Tibial nerve (tissue), 4 donors: ENCODE measurements at regions not wholly inside any gene's neighbourhood (a gene's known extent, or its start where the extent isn't known, plus 50 kb on each side); places are given as distances from the start of the nearest gene placed in this dataset.

ENCODE experiments used
- DNase-seq, 2 donors: peaks; one replicate each; pipeline ENCODE4 v3.0.0-alpha.2; 2019; ENCODE audit warnings: low spot score in 2 of 2
- H3K27ac ChIP-seq, 4 donors: fragments of 200-600 bp; sonication (generic) in 3 of 4; one replicate each; pipeline ENCODE4 v1.5.1; 2017 to 2019; ENCODE audit warnings: mild to moderate bottlenecking in 1 of 4
- H3K27me3 ChIP-seq, 2 donors: fragments of 200-600 bp; sonication (generic) in 1 of 2; one replicate each; pipeline versions ENCODE4 v1.5.1 to v1.6.0; 2017 to 2019
- H3K36me3 ChIP-seq, 3 donors: fragments of 200-600 bp; sonication (generic); one replicate each; pipeline ENCODE4 v1.5.1; 2018 to 2019
- H3K4me1 ChIP-seq, 4 donors: fragments of 200-600 bp; sonication (generic) in 3 of 4; one replicate each; pipeline ENCODE4 v1.5.1; 2017 to 2019
- H3K4me3 ChIP-seq, 4 donors: fragments of 200-600 bp; sonication (generic) in 3 of 4; one replicate each; pipeline ENCODE4 v1.5.1; 2017 to 2019; ENCODE audit warnings: mild to moderate bottlenecking in 1 of 4, moderate library complexity in 1 of 4
- H3K9me3 ChIP-seq, 4 donors: fragments of 200-600 bp; sonication (generic) in 3 of 4; one replicate each; pipeline ENCODE4 v1.5.1; 2017 to 2019
- EP300 ChIP-seq, 2 donors: sonication (generic); formaldehyde crosslinking; IDR thresholded peaks; one replicate each; pipeline ENCODE4 v1.6.1; 2017; ENCODE audit warnings: antibody characterized with exemption in 2 of 2, mild to moderate bottlenecking in 1 of 2
- POLR2A ChIP-seq, 2 donors: fragments of 450-650 bp; IDR thresholded peaks; one replicate each; pipeline ENCODE4 v1.6.1; 2017; ENCODE audit warnings: antibody characterized with exemption in 2 of 2, mild to moderate bottlenecking in 2 of 2, moderate library complexity in 2 of 2
- WGBS, 2 donors: methylation state at CpG; one replicate each; pipeline ENCODE4 v1.1.5; 2018; 5-methylcytosine and 5-hydroxymethylcytosine counted together
- TF ChIP-seq, protein P1 (sequence below), 5 experiments: fragments of 200-600 bp in 3 of 5; fragments of 450-650 bp in 2 of 5; sonication (generic) in 3 of 5; IDR thresholded peaks; one replicate each; pipeline ENCODE4 v1.5.1; 2016 to 2019; ENCODE audit warnings: antibody characterized with exemption in 5 of 5, mild to moderate bottlenecking in 3 of 5, moderate library complexity in 2 of 5

DNA sequence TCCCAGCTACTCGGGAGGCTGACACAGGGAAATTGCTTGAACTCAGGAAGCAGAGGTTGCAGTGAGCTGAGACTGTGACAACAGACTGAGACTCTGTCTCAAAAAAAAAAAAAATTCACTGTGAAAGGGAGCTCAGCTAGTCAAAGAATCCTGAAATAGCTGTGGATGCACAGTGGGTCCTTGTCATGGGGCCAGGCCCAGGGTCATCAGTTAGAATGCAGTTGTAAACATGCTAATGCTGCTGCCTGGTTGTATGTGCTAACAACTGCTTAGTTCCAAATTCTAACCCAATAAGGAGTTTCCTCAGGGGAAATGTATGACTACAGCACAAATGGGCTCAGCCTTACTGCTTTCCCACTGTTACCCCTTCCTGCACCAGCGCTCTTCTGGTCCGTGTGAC lies 84.0 kb downstream of the PALM2AKAP2 start:
- no peak overlapping the region for H3K27ac ChIP-seq
- WGBS, 2 donors: 70 to 73% methylated on average over 3 of the region's 3 CpGs
- no peak for TF ChIP-seq EP300 (IDR thresholded peaks at IDR 0.05)
- TF ChIP-seq, protein P1, sequence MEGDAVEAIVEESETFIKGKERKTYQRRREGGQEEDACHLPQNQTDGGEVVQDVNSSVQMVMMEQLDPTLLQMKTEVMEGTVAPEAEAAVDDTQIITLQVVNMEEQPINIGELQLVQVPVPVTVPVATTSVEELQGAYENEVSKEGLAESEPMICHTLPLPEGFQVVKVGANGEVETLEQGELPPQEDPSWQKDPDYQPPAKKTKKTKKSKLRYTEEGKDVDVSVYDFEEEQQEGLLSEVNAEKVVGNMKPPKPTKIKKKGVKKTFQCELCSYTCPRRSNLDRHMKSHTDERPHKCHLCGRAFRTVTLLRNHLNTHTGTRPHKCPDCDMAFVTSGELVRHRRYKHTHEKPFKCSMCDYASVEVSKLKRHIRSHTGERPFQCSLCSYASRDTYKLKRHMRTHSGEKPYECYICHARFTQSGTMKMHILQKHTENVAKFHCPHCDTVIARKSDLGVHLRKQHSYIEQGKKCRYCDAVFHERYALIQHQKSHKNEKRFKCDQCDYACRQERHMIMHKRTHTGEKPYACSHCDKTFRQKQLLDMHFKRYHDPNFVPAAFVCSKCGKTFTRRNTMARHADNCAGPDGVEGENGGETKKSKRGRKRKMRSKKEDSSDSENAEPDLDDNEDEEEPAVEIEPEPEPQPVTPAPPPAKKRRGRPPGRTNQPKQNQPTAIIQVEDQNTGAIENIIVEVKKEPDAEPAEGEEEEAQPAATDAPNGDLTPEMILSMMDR (IDR thresholded peaks at IDR 0.05): no peak
- no peak for TF ChIP-seq POLR2A (IDR thresholded peaks at IDR 0.05)

DNA sequence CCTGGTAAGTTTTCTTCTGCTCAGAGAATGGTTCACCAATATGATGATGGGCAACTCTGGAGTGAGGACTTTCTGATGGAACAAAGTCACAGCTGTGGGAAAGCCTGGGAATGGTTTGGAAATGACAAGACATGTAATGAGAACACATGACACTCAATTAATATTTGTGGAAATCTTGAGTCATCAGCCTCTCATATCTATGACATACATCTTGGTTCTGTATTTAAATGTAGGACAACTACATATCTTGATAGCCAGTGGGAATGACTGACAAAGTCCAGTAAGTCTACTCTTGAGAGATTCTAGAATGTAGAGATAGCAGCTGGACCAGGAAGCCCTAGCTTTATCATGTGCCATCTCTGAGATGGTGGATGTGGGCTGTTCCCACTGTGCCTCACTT lies 85.5 kb downstream of the PALM2AKAP2 start:
- no peak overlapping the region for H3K4me3 ChIP-seq
- H3K36me3 ChIP-seq: no peaks in the 10 kb centered on the region
- H3K27me3 ChIP-seq: no peaks in the 10 kb centered on the region
- TF ChIP-seq, protein P1 (IDR thresholded peaks at IDR 0.05): no peak
- TF ChIP-seq EP300 (IDR thresholded peaks at IDR 0.05) (no peak), POLR2A (IDR thresholded peaks at IDR 0.05) (no peak)
- no peak overlapping the region for H3K27ac ChIP-seq
- H3K4me1 ChIP-seq: peaks cover 0 to 38% (median 3%) of the 10 kb centered on the region in 4 donors
- DNase-seq: no peak
- H3K9me3 ChIP-seq: no peaks in the 10 kb centered on the region

More for the DNA sequence above, 84.0 kb downstream of the PALM2AKAP2 start:
- no peaks in the 10 kb centered on the region for H3K27me3 ChIP-seq
- DNase-seq: no peak
- no peaks in the 10 kb centered on the region for H3K9me3 ChIP-seq
- H3K4me1 ChIP-seq: peaks cover 0 to 40% (median 3%) of the 10 kb centered on the region in 4 donors
- H3K36me3 ChIP-seq: no peaks in the 10 kb centered on the region
- no peak overlapping the region for H3K4me3 ChIP-seq

DNA sequence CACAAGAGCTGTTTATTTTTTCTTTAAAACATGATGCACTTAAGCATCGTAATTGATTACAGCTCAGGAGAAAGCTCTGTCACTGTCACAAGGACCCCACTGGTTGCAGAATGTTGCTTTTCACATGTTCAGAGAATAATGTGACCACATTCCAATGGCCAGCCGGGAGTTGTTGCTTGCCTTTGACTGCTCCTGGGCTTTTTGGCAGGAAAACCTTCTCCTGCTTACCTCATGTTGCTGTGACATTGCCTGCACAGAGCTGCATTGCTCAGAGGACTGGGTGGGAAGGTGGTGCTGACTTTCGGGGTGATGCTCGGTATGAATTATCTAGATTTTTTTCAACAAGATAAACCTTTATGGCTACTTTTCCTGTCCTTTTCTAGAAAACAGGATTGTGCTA lies 88.2 kb downstream of the PALM2AKAP2 start:
- no peak for DNase-seq
- no peak overlapping the region for H3K27ac ChIP-seq
- WGBS, 2 donors: 55 to 56% methylated on average over 4 of the region's 4 CpGs

DNA sequence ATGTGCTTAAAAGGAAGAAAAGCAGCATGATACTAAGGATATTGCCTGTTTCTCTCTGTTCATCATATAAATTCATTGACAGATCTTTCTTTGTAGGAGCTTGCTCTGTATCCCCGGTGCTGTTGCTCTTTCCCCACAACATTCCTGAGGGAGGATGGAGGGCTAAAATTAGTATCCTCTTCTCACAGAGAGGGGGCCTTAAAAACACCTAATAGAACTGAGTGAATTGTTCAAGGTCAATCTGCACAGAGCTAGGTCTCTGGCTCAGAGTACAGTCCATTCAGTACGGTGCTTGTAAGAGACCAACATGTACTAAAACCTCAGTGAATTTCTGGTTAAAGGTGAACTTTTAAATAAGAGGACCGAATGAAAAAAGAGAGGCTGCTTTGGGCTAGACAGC lies 88.7 kb downstream of the PALM2AKAP2 start:
- Histone ChIP-seq H3K4me3 (no peak overlapping the region), H3K27me3 (no peaks in the 10 kb centered on the region), H3K9me3 (no peaks in the 10 kb centered on the region), H3K27ac (no peak overlapping the region), H3K36me3 (no peaks in the 10 kb centered on the region), H3K4me1 (peaks cover 0 to 17% (median 0%) of the 10 kb centered on the region in 4 donors)
- DNase-seq: no peak
- no peak for TF ChIP-seq POLR2A (IDR thresholded peaks at IDR 0.05)
- TF ChIP-seq EP300 (IDR thresholded peaks at IDR 0.05): no peak
- WGBS, 2 donors: 47 to 53% methylated on average over 3 of the region's 3 CpGs

More for the DNA sequence above, 88.2 kb downstream of the PALM2AKAP2 start:
- Histone ChIP-seq H3K36me3 (no peaks in the 10 kb centered on the region), H3K9me3 (no peaks in the 10 kb centered on the region), H3K27me3 (no peaks in the 10 kb centered on the region), H3K4me1 (peaks cover 0 to 17% (median 0%) of the 10 kb centered on the region in 4 donors), H3K4me3 (no peak overlapping the region)
- TF ChIP-seq EP300 (IDR thresholded peaks at IDR 0.05): no peak
- TF ChIP-seq POLR2A (IDR thresholded peaks at IDR 0.05): no peak

DNA sequence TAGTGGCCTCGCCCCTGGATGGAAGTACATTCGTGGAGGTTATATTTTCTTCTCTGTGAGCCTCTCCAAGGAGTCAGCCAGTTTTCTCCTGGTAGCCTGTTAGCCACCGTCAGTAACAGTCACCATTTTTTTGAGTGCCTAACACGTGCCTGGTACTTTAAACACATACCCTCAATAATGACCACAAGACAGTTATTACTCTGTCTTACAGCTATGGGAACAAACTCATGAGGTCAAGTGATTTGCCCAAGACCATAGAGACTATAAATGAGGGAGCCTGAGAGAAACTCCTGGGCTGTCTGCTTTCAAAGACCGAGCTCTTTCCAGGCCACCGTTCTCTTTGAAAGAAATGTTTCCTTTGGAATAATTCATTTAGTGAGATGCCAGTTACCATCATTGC lies 90.4 kb downstream of the PALM2AKAP2 start:
- no peak for TF ChIP-seq POLR2A (IDR thresholded peaks at IDR 0.05)
- TF ChIP-seq EP300 (IDR thresholded peaks at IDR 0.05): no peak
- TF ChIP-seq, protein P1 (IDR thresholded peaks at IDR 0.05): no peak
- H3K9me3 ChIP-seq: no peaks in the 10 kb centered on the region
- H3K27ac ChIP-seq: no peak overlapping the region
- 66 to 67% methylated on average over 6 of the region's 6 CpGs for WGBS, 2 donors
- peaks cover 0 to 17% (median 0%) of the 10 kb centered on the region in 4 donors for H3K4me1 ChIP-seq
- H3K4me3 ChIP-seq: no peak overlapping the region
- H3K36me3 ChIP-seq: no peaks in the 10 kb centered on the region
- DNase-seq: no peak
- H3K27me3 ChIP-seq: no peaks in the 10 kb centered on the region

DNA sequence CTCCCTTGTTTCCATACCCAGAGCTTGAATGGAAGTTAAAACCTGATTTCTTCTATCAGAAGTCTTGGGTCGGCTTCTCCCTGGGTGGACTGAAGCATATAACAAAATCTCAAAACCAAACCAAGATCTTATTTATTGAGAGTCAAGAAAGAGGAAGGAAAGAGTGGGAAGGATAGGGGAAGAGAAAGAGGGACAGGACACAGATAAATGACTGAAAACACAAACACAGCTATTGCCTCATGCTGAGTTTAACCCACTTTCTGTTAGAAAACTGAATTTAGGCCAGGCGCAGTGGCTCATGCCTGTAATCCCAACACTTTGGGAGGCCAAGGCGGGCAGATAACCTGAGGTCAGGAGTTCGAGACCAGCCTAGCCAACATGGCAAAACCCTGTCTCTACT lies 92.9 kb downstream of the PALM2AKAP2 start:
- Histone ChIP-seq H3K9me3 (no peaks in the 10 kb centered on the region), H3K36me3 (no peaks in the 10 kb centered on the region), H3K4me1 (peaks cover 0 to 10% (median 0%) of the 10 kb centered on the region in 4 donors), H3K4me3 (no peak overlapping the region), H3K27me3 (no peaks in the 10 kb centered on the region), H3K27ac (no peak overlapping the region)
- TF ChIP-seq POLR2A (IDR thresholded peaks at IDR 0.05) (no peak), EP300 (IDR thresholded peaks at IDR 0.05) (no peak)
- TF ChIP-seq, protein P1 (IDR thresholded peaks at IDR 0.05): no peak
- no peak for DNase-seq
- 87 to 90% methylated on average over 4 of the region's 4 CpGs for WGBS, 2 donors
